ENCODE measurements at regions not wholly inside any gene's neighbourhood (a gene's known extent, or its start where the extent isn't known, plus 50 kb on each side); places are given as distances from the start of the nearest gene placed in this dataset.
"Not testable (repeated sequence)": the region's sequence is repeated elsewhere in the genome, so short reads cannot be mapped to it uniquely, and the experiment has no call there.

DNA sequence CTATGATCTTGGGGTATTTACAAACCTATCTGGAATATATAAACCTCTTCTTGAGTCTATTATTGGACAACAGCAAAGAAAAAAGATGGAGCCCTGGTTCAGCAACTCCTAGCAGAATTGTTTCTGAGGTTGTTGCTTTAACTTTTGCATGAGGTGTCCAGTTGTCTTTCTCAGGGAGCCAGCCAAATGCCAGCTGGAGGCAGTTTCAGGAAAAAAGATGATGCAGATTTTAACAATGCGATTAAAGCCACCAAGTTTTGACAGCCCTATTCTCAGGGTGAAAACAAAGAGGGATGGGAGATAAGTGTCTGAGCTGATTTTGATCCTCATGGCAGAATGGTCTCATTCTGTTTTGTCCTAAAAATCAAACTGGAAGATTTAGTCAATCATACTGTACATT, 181.6 kb upstream of the RASGRP1 start:
- DNase-seq, result no peak

DNA sequence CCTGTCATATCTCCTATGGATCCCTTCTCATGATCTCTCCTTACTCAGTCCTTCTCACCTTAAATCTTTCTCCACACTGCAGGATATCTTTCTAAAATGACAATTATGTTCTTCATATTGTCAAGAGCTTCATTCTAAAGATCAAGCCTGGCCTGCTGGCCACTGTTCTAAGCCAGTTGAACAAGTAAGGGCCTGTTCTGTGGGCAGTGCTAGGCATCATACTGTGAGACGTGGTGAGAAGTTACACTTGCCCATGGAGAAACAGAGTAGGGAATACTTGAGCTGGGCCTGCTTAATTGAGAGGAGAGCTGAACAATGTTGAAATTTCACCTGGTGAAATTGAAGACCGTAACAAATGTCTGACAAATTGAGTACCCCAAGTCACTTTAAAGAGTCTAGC, 184.1 kb upstream of the RASGRP1 start:
- DNase-seq, result no peak

DNA sequence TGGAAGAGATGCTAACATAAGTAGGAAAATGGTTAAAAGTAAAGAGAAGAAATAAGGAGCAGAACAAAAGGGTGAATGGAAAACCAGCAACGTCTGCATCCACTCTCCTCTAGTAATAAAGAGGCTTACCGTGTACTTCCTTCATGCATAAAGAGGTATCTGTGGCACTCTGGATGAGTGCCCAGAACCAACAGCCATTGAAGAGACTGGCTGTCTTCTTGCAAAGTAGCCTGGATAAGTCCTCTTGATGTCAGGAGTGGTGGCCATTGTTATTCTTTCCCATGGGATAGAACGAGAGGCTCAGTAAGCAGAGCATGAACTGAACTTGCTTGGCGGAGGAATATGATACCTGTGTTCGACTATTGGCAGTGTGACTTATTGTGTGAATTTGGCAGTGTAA, 186.2 kb upstream of the RASGRP1 start:
- DNase-seq, result no peak

DNA sequence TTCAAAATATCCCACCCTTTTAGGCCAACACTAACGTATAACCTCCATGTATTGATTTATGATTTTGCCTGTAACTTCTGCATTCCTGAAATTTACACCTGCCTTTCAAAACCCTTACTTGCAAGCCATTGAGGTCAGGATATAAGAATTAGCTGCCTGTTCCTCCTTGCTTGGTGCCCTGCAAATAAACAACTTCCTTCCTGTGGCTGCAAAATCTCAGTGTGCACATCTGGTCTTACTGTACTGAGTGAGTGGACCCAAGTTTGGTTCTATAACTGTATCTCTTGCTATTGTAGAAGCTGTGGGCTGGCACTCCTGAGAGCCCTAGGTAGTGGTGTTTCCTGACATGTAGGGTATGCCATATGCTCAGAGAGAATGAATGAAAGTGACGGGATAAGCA, 191.1 kb upstream of the RASGRP1 start:
- no peak for DNase-seq

DNA sequence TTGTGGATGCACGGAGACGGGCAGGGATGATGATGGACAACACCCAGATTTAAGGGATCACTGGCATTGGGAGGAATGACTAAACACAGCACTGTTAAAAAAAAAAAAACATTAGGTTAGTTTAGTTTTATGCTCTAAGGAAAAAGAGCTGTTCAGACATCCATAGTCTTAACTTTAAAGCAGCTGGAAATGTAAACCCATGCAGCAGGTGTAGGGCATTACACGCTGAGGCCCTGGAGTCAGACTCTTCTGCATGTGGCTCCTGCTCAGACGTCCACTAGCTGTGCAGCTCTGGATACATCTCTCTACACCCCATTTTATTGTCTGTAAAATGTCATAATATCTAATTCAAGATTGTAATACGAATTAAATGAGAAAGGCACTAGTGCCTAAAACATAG, 191.8 kb upstream of the RASGRP1 start:
- no peak for DNase-seq

DNA sequence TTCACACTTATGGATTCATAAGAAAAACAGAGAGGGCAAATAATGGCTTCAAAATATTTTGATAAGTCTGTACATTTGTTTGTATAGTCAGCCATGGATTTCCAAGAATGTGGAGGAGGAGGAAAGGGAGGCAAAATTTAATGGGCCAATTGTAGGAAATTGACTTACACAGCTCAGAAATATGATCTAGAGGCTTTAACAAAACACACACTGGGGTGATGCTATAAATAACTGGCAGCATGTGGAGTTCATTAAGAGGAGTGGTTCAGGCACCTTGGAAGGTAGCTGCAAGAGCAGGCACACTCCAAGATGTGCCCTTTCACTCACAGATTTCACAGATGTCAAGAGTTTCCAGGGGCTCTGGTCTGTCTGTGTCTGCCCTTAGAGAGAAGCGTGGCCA, 193.4 kb upstream of the RASGRP1 start:
- no peak for DNase-seq

DNA sequence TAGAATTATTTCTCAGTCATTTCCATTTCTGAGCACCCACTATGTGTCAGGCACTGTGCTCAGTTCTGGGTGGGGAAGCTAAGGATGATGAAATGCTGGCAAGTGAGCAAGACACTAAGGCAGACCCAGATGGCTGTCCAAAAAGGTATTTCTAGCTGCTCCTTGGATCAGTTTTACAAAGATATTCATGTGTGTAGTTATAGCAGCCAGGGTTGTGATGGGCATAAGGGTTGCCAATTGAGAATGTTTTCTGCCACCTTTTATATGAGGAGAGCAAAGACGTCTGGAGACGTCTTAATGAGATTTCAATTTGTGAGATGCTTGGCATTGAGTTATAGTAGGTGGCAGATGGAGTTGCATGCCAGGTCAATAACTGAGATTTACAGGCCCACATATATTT, 197.1 kb upstream of the RASGRP1 start:
- no peak for DNase-seq

DNA sequence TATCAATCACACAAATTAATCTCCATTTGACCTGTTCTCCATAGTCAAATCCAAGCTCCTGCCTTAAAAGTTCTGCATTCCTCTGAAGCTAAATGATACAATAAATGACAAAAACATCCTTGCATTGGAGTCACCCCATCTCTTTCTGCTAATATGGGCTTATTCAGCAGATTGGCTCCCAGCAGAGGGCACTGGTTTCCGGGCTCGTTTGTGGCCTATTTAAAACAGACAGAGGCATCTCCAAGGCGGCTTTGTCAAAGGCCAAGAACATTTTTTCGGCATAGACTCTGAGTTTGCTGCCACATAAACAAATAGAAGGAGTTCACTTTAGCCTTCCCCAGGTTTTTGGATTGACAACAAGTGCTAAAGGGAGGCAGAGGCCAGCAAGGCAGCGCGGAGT, 204.4 kb upstream of the RASGRP1 start:
- DNase-seq, result no peak

DNA sequence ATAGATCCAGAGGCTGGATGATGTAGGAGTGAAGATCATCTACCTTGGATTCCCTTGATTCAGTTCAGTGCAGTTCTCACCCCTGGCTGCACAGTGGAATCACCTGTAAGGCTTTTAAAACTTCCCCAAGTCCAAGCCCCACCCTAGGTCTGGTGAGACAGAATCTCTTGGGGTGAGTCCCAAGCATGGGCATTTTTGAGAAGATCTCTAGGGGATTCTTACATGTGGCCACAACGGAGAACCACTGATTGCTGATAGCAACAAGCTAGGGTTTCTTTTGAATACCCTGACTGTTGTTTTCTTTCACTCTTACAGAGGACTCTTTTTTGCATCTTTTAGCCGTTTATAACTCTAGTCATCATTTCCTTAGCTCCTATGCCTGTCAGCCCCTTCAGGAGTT, 204.9 kb upstream of the RASGRP1 start:
- DNase-seq, result no peak

DNA sequence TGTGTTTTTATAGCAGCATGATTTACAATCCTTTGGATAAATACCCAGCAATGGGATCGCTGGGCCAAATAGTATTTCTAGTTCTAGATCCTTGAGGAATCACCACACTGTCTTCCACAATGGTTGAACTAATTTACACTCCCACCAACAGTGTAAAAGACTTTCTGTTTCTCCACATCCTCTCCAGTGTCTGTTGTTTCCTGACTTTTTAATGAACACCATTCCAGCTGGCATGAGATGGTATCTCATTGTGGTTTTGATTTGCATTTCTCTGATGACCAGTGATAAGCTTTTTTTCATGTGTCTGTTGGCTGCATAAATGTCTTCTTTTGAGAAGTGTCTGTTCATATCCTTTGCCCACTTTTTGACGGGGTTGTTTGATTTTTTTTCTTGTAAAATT, 209.5 kb upstream of the RASGRP1 start:
- DNase-seq, result not testable (repeated sequence)

DNA sequence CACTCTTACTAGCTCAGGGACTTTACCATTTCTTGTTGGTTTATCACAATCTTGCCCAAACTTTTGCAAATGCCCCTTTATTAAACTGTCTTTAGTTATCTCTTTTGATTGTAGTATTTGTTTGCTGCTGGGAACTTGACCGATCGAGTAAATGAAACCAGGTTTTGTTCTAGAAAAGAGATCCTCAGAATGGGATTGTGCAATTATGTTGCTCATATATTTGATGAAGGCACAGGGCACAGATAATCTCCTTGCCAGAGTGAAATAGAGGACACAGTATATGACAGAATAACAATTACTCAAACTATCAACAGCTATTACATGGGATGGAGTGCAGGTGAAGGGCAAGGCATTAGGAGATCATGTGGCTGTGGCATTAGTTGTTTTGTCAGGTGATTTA, 216.6 kb upstream of the RASGRP1 start:
- DNase-seq, result no peak

DNA sequence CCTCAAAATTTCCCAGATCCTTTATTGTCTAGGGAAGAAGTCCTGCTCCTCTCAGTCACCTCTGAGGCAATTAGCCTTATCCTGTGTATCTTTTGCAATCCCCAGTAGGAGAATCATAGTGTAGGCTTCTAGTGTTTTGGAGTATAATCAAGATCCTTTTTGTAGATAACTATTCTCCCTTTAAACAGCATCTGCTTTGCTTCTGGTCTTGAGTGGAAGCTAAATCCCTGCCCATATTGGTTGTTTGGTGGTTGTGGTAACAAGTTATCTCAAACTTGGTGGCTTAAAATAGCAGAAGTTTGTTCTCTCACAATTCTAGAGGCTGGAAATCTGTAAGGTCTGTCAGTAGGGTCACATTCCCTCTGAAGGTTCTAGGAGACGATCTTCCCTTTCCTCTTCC, 217.5 kb upstream of the RASGRP1 start:
- DNase-seq, result no peak

DNA sequence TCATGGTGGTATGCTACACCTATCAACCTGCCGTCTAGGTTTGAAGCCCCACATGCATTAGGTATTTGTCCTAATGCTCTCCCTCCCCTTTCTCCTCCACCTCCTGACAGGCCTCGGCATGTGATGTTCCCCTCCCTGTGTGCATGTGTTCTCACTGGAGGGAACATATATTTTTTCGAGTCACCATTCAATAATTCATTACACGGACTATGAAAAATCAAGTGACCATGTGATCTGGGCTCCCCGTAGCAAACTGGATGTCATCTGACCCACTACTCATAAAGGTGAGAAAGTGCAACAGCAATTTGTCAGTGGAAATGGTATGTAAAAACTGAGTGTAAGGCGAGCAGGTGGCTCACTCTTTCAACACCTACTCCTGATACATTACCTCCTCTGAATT, 224.3 kb upstream of the RASGRP1 start:
- no peak for DNase-seq

DNA sequence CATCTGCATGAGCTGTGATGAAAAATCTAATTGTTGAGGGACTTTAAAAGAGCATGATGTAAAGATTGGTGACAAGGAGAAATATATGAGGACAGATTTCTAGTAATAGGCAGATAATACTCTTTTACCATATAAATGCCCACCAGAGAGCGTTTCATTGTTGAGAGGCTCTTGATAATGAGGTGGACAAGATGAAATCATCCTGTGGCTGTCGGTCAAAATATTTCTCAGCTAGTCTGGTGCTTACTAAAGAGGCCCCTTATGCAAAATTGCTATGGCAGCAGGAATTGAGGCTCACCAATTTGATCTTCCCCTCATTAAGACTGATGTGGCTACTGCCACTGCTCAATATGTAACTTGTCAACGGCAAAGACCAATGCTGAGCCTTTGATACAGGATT, 225.0 kb upstream of the RASGRP1 start:
- DNase-seq, result no peak

DNA sequence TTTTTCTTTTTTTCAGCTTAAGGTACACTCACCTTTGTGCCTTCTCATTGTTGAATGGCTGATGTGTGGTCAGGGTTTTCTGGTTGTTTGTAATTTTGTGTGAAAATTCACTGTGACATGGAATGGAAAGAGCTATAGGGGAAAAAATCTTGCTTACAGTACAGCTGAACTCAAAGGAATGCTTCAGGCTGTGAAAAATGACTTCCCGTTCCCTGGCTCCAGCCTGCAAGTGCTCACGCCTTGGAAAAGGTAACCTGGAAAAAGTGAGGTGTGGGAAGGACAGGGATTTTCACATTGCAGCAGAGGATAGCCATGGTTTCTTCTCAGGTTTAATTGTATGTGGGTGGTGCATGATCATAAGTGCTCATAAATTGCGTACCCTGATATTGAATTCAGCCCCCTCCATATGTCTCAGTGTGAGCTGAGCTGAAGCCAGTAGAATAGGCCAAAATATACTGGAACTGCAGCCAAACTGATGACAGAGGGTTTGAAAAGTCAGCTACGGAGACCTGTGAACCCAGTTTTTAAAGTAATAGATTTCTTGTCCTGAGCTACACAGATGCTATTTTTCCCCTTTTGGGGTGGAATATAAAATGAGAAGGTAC, 228.7 kb upstream of the RASGRP1 start:
- no peak for DNase-seq

DNA sequence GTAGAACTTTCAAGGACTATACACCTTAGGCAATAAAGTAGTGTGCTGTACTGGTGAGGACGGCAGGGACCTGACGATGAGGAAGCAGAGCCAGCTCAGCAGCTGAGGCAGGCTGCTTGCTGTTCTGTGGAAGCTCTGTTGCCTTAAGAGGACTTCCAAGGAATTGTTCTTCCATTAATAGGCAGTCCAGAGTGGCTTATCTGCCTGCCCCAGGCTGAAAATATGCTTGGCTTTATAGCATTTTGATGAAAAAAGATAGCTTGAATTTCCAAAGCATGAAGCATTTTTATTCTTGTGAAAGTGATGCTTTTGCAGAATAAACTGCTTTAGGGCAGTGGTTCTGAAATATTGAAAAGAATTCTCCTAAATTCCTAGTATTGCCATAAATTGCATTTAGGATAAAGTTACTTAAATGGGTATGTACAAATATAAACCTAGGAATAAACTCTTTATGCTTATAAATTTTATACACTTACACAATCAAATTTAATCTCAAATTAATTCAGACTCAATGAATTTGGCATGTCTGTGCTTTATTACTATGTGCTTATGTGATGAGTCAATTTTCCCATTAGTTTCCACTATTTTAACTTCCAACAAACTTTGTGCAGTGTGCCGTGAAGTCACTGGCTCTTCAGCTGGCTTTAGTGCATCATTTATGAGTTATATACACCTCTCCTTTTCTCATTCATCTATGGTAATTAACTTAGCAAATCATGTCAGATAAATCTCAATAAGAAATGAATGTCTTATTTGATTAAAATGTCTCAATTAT, 231.0 kb upstream of the RASGRP1 start:
- no peak for DNase-seq

DNA sequence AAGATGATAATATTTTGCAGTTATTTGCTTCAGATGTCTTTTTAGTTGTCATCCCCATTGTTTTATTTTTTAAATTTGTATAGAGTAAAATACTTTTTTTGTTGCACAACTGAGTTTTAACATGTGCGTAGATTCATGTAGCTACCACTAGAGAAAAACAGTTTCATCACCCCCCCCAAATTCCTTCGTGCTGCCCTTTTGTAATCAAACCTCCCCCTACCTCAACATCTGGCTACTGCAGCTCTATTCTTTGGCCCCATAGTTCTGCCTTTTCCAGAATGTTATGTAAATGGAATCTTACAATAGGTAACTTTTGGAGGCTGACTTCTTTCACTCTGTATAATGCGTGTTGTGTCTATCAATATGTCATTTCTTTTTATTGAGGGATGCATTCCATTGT, 232.0 kb upstream of the RASGRP1 start:
- no peak for DNase-seq

DNA sequence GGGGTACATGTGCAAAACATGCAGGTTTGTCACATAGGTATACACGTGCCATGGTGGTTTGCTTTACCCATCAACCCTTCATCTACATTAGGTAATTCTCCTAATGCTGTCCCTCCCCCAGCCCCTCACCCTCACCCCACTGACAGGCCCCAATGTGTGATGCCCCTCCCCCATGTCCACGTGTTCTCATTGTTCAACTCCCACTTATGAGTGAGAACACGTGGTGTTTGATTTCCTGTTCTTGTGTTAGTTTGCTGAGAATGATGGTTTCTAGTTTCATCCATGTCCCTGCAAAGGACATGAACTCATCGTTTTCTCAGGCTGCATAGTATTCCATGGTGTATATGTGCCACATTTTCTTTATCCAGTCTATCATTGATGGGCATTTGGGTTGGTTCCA, 232.9 kb upstream of the RASGRP1 start:
- not testable (repeated sequence) for DNase-seq

DNA sequence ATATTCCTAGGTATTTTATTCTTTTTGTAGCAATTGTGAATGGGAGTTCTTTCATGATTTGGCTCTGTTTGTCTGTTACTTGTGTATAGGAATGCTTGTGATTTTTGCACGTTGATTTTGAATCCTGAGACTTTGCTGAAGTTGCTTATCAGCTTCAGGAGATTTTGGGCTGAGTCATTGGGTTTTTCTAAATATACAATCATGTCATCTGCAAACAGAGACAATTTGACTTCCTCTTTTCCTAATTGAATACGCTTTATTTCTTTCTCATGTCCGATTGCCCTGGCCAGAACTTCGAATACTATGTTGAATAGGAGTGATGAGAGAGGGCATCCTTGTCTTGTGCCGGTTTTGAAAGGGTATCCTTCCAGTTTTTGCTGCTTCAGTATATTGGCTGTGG, 234.6 kb upstream of the RASGRP1 start:
- not testable (repeated sequence) for DNase-seq

DNA sequence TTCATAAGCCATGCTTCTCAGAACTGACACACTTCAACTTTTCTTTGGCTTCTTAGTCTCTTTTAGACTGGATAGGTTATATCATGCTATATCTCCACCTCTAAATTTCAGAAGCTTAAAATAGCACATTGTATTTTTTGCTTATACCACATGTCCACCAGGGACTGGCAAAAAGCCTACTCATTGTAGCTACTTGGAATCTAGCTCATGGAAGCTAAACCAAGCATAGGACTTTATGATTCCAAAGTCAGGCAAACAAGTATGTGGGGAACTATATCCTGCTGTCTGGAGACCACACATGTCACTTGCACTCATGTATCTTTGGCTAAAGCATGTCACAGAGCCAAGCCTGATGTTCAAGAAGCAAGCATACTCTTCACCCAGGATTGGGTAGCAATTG, 245.0 kb upstream of the RASGRP1 start:
- no peak for DNase-seq

DNA sequence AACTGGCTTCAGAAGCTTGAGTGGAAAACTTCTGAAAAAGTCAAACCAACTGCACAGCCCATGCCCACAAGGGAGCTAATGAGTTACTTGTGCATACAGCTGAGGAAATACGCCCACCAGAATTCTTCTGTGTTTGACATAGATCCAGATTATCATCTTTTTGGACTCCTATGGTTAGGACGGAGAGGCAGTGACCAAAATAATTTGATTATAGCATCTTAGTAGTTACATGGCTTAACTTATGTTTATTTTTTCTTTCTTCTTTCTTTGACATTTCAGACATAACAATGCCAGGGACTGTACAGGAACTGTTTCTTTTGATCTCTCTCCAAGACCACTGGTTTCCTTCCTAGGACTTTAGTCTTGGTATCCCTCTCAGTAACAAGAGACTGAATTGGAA, 246.1 kb upstream of the RASGRP1 start:
- DNase-seq, result no peak

DNA sequence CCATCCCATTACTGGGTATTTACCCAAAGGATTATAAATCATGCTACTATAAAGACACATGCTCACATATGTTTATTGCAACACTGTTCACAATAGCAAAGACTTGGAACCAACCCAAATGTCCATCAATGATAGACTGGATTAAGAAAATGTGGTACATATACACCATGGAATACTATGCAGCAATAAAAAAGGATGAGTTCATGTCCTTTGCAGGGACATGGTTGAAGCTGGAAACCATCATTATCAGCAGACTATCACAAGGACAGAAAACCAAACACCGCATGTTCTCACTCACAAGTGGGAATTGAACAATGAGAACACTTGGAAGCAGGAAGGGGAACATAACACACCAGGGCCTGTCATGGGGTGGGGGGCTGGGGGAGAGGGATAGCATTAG, 249.6 kb upstream of the RASGRP1 start:
- not testable (repeated sequence) for DNase-seq

DNA sequence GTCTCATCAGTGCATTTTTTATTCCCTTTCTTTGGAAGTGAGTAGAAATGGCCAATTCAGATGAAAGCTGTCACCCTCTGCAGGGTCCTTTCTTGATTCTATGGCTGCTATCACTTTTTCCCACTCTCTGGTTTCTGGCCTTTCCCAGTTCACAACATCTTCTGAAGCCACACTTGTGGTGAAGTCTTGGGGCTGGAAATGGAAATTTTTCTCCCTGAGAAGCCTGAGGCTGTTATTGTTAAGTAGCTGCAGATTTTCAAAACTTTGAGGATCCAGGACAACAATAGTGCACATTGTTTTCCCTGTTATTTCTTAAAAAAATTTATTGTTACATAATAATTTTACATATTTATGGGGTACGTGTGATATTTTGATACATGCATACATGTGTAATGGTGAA, 250.3 kb upstream of the RASGRP1 start:
- no peak for DNase-seq

DNA sequence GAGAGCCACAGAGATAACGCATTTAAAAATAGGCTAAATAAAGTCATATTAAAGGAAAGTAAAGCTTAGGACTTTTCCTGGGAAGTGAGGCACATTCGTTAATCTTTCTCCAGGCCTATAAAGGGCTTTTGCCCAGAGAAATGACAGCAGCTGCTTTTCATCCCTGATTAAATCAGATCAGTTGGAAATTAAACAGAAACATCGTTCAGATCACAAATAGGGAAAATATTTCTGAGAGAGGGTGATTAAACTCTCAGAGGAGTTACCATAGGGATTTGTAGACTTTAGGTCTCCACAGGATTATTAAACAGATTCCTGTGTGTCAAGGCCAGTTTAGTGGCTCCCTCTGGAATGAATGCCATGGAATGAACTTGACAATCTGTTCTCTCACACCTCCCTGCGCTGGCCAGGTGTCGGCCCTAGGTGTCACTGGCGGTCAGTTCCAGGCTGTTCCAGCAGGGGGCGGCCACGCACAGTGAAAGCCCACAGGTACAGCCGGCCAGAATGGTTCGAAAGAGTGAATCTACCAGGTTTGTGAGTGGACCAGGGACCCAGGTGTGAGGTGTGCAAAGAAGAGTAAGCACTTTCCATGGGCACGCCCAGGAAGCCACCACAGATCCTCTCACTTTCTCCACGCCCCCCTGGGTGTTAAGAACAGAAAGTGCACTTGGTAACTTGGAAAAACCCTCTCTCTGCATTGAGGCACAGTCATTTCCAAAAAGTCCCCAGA, 253.0 kb upstream of the RASGRP1 start:
- peak; percentile 78 for DNase-seq
